ENCODE measurements at regions not wholly inside any gene's neighbourhood (a gene's known extent, or its start where the extent isn't known, plus 50 kb on each side); places are given as distances from the start of the nearest gene placed in this dataset.

DNA sequence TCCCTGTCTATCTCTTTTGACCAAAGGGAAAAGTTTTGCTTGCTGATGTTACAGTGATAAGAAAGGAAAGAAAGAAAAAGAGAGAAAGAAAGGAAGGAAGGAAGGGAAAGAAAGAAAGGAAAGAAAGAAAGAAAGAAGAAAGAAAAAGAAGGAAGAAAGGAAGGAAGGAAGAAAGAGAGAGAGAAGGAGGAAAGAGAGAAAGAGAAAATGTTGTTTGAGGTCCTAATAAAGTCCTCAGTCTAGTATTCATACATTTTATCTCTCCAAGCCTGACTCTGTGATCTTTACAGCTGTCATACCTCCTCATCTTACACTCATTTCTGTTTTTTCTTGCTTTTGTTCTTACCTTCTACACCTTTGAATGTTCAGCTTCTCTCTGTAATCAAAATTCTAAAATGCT is 111.4 kb upstream of the MBNL1 start:
- TF ChIP-seq, protein P1, sequence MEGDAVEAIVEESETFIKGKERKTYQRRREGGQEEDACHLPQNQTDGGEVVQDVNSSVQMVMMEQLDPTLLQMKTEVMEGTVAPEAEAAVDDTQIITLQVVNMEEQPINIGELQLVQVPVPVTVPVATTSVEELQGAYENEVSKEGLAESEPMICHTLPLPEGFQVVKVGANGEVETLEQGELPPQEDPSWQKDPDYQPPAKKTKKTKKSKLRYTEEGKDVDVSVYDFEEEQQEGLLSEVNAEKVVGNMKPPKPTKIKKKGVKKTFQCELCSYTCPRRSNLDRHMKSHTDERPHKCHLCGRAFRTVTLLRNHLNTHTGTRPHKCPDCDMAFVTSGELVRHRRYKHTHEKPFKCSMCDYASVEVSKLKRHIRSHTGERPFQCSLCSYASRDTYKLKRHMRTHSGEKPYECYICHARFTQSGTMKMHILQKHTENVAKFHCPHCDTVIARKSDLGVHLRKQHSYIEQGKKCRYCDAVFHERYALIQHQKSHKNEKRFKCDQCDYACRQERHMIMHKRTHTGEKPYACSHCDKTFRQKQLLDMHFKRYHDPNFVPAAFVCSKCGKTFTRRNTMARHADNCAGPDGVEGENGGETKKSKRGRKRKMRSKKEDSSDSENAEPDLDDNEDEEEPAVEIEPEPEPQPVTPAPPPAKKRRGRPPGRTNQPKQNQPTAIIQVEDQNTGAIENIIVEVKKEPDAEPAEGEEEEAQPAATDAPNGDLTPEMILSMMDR (IDR thresholded peaks at IDR 0.05 in 8 of 11, conservative IDR thresholded peaks at IDR 0.05 in 3 of 11), result no peak
- TF ChIP-seq POLR2A (IDR thresholded peaks at IDR 0.05), result no peak
